DOHH2 (cell line): ENCODE measurements at regions not wholly inside any gene's neighbourhood (a gene's known extent, or its start where the extent isn't known, plus 50 kb on each side); places are given as distances from the start of the nearest gene placed in this dataset.
"Not testable (repeated sequence)": the region's sequence is repeated elsewhere in the genome, so short reads cannot be mapped to it uniquely, and the experiment has no call there.

Source experiments
- H3F3A ChIP-seq: fragments of 200-600 bp; sonication (generic), shearing (Covaris generic); 2 replicates; pipeline ENCODE4 v1.6.0; 2016; ENCODE audit warnings: antibody characterized with exemption, mild to moderate bottlenecking; ENCODE audit not compliant: control insufficient read depth, insufficient read depth
- H3K27ac ChIP-seq: fragments of 200-600 bp; sonication (generic); 2 replicates; pipeline ENCODE4 v1.5.1; 2014; ENCODE audit warnings: low read depth, mild to moderate bottlenecking, low read length, moderate library complexity
- H3K27me3 ChIP-seq: fragments of 200-600 bp; sonication (generic); 2 replicates; pipeline ENCODE4 v1.6.1; 2014; ENCODE audit warnings: mild to moderate bottlenecking, low read length, mixed read lengths; ENCODE audit not compliant: control insufficient read depth
- H3K36me3 ChIP-seq: fragments of 200-600 bp; sonication (generic); 2 replicates; pipeline ENCODE4 v1.6.1; 2014; ENCODE audit warnings: mild to moderate bottlenecking, low read length, moderate library complexity, mixed read lengths; ENCODE audit not compliant: control insufficient read depth
- H3K4me1 ChIP-seq: fragments of 200-600 bp; sonication (generic); 2 replicates; pipeline ENCODE4 v1.6.1; 2014; ENCODE audit warnings: mild to moderate bottlenecking, low read length, mixed read lengths; ENCODE audit not compliant: control insufficient read depth
- H3K4me2 ChIP-seq: fragments of 200-600 bp; sonication (generic); 2 replicates; pipeline ENCODE4 v1.6.0; 2014; ENCODE audit warnings: mild to moderate bottlenecking, low read length, moderate library complexity
- H3K4me3 ChIP-seq: fragments of 200-600 bp; sonication (generic); 2 replicates; pipeline ENCODE4 v1.5.1; 2014; ENCODE audit warnings: mild to moderate bottlenecking, low read length, mixed read lengths
- H3K79me2 ChIP-seq: fragments of 200-600 bp; sonication (generic); 2 replicates; pipeline ENCODE4 v1.6.1; 2014; ENCODE audit warnings: mild to moderate bottlenecking, low read length, mixed read lengths; ENCODE audit not compliant: control insufficient read depth
- H3K9me2 ChIP-seq: fragments of 200-600 bp; sonication (generic); replicated peaks from 2 replicates; pipeline ENCODE4 v1.6.1; 2014; ENCODE audit warnings: mild to moderate bottlenecking, low read length, mixed read lengths; ENCODE audit not compliant: control insufficient read depth
- H3K9me3 ChIP-seq: fragments of 200-600 bp; sonication (generic); 2 replicates; pipeline ENCODE4 v1.6.1; 2014; ENCODE audit warnings: antibody characterized with exemption, low read length, mixed read lengths; ENCODE audit not compliant: control insufficient read depth, insufficient read depth
- H4K20me1 ChIP-seq: fragments of 200-600 bp; sonication (generic); 2 replicates; pipeline ENCODE4 v1.6.0; 2014; ENCODE audit warnings: low read depth, mild to moderate bottlenecking, antibody characterized with exemption, low read length, moderate library complexity; ENCODE audit not compliant: control insufficient read depth, insufficient read depth
- EZH2phosphoT487 ChIP-seq: fragments of 200-600 bp; sonication (generic); IDR thresholded peaks from 2 replicates; pipeline ENCODE4 v1.6.1; 2017; ENCODE audit warnings: borderline replicate concordance, mild to moderate bottlenecking, antibody characterized with exemption, low read length, moderate library complexity, mixed read lengths
- TF ChIP-seq, protein P1 (sequence below): fragments of 200-600 bp; sonication (generic); IDR thresholded peaks from one replicate; pipeline ENCODE4 v1.5.1; 2014; ENCODE audit warnings: antibody characterized with exemption, mild to moderate bottlenecking, low read depth, low read length; ENCODE audit not compliant: poor library complexity, severe bottlenecking

DNA sequence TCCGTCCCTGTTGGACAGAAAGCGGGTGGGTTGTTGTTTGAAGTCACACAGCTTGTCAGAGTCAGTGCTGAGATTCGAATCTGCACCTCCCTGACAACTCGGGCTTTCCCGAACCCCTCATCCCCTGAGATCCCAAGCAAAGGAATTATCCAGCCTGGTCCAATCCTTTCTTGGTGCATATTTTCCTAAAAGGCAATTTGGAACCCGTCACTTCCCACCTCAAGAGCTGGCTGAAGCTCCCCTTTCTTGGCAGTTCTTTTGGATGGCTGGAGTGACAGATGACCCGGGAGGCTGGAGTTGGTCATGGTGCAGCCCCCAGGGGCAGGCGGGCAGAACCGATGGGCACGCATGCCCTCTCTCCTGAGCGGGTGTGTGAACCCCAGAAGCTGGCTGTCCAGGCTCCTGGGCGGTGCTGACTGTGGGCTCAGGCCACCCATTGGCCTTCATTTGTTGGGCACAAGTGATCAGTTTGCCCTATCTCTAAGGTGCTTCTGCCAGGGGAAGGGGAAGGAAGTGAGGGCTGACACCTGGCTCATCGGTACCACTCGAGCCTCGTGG lies 97.8 kb downstream of the ASB1 start:
- Histone ChIP-seq H3K27me3 (no peaks in the 10 kb centered on the region), H4K20me1 (no peaks in the 10 kb centered on the region), H3K4me3 (no peak overlapping the region), H3K4me1 (no peaks in the 10 kb centered on the region), H3K27ac (no peak overlapping the region), H3F3A (no peaks in the 10 kb centered on the region), H3K79me2 (no peaks in the 10 kb centered on the region), H3K36me3 (no peaks in the 10 kb centered on the region), H3K9me2 (no peaks in the 10 kb centered on the region), H3K4me2 (no peak overlapping the region), H3K9me3 (no peaks in the 10 kb centered on the region; the same call in 1 of the 2 replicates)
- no peak for TF ChIP-seq EZH2phosphoT487
- TF ChIP-seq, protein P1, sequence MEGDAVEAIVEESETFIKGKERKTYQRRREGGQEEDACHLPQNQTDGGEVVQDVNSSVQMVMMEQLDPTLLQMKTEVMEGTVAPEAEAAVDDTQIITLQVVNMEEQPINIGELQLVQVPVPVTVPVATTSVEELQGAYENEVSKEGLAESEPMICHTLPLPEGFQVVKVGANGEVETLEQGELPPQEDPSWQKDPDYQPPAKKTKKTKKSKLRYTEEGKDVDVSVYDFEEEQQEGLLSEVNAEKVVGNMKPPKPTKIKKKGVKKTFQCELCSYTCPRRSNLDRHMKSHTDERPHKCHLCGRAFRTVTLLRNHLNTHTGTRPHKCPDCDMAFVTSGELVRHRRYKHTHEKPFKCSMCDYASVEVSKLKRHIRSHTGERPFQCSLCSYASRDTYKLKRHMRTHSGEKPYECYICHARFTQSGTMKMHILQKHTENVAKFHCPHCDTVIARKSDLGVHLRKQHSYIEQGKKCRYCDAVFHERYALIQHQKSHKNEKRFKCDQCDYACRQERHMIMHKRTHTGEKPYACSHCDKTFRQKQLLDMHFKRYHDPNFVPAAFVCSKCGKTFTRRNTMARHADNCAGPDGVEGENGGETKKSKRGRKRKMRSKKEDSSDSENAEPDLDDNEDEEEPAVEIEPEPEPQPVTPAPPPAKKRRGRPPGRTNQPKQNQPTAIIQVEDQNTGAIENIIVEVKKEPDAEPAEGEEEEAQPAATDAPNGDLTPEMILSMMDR: no peak

DNA sequence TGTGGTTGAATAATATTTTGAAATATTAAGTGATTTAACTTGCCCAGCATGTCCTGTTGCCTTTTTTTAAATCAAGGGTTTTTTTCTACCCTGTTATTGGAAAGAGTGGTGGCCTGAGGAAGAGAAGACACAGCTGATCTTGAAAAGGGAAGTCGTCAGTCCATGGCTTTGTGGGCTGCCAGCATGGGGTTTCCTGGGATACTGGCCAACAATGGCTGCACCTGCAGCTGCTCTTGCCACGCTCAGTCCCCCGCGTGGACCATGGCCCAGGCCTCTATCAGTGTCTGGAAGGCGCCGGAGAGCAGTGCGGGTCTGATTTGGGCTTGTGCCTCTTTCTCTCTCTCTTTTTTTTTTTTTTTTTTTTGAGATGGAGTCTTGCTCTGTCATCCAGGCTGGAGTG lies 99.3 kb downstream of the ASB1 start:
- Histone ChIP-seq H3K27ac (no peak overlapping the region), H3K4me2 (no peak overlapping the region), H3K9me3 (no peaks in the 10 kb centered on the region; the same call in 1 of the 2 replicates), H3K4me3 (no peak overlapping the region), H3K79me2 (no peaks in the 10 kb centered on the region), H3K9me2 (no peaks in the 10 kb centered on the region), H3F3A (no peaks in the 10 kb centered on the region), H3K27me3 (no peaks in the 10 kb centered on the region), H4K20me1 (no peaks in the 10 kb centered on the region), H3K36me3 (no peaks in the 10 kb centered on the region), H3K4me1 (no peaks in the 10 kb centered on the region)
- no peak for TF ChIP-seq EZH2phosphoT487
- TF ChIP-seq, protein P1: no peak

DNA sequence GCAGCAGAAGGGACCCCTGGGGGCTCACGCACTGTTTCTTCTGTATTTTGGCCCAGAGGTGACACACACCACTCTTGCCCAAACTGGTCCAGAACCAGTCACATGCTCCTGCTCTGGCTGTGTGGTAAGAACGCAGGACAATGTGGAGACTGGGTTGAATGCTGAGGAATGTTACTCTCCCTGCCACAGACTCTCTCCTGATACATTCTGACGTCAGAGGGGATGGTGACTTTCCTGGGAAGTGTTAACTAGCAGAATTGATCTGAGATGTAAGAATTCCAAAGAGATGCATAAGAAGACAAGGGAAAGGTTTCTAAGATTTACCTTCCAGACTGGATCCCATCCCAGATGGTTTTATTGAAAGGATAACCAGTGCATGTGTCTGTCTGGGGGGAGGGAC lies 100.8 kb downstream of the ASB1 start:
- no peaks in the 10 kb centered on the region for H3K9me2 ChIP-seq
- H3K27ac ChIP-seq: no peak overlapping the region
- TF ChIP-seq EZH2phosphoT487: no peak
- H3F3A ChIP-seq: no peaks in the 10 kb centered on the region
- no peaks in the 10 kb centered on the region for H4K20me1 ChIP-seq
- no peaks in the 10 kb centered on the region for H3K4me1 ChIP-seq
- H3K4me2 ChIP-seq: no peak overlapping the region
- no peaks in the 10 kb centered on the region for H3K36me3 ChIP-seq
- H3K79me2 ChIP-seq: no peaks in the 10 kb centered on the region
- no peak overlapping the region for H3K4me3 ChIP-seq
- H3K27me3 ChIP-seq: no peaks in the 10 kb centered on the region
- H3K9me3 ChIP-seq: peaks cover 8% of the 10 kb centered on the region

DNA sequence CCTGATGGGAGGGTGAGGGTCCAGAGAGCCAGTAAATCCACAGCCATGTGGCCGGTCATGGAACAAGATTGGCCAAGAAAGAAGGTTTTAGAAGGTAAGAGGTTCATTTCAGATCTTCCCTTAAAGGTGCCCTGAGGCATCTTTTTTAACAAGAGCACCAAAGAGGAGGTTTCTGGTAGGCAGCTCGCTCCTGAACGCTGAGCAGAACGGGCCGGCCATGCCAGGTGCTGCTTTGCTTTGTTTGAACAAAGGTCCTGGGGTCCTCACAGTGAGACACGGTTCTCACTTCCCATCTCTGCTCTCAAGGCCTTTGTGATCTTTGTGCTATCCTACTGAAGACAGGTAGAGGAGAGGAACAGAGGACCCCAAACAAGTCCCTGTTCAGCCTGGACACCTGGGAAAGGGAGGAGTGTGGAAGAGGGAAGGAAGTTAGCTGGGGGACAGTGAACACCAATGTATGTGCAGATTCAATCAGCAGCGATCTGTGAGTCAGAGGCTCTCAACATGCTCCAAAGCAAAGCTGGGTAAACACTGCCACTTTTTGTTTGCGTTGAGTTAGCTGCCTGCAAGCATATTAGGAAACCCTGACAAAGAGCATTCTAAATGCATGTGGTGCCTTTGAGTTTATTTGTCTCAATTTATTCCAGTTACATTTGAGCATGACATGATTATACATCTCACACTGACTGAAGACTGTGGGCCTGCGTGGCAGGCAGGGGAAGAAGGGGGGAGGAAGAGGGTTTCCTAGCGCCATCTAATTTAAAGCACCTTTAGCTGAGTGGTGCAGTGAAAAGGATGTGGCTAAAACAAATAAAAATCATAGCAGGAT lies 102.4 kb downstream of the ASB1 start:
- Histone ChIP-seq H3K36me3 (no peaks in the 10 kb centered on the region), H3K4me1 (no peaks in the 10 kb centered on the region), H4K20me1 (no peaks in the 10 kb centered on the region), H3K27ac (no peak overlapping the region), H3K9me3 (peaks cover 8% of the 10 kb centered on the region), H3K79me2 (no peaks in the 10 kb centered on the region), H3K4me2 (no peak overlapping the region), H3K27me3 (no peaks in the 10 kb centered on the region), H3K4me3 (no peak overlapping the region), H3F3A (no peaks in the 10 kb centered on the region), H3K9me2 (no peaks in the 10 kb centered on the region)
- TF ChIP-seq, protein P1: no peak
- TF ChIP-seq EZH2phosphoT487: no peak

DNA sequence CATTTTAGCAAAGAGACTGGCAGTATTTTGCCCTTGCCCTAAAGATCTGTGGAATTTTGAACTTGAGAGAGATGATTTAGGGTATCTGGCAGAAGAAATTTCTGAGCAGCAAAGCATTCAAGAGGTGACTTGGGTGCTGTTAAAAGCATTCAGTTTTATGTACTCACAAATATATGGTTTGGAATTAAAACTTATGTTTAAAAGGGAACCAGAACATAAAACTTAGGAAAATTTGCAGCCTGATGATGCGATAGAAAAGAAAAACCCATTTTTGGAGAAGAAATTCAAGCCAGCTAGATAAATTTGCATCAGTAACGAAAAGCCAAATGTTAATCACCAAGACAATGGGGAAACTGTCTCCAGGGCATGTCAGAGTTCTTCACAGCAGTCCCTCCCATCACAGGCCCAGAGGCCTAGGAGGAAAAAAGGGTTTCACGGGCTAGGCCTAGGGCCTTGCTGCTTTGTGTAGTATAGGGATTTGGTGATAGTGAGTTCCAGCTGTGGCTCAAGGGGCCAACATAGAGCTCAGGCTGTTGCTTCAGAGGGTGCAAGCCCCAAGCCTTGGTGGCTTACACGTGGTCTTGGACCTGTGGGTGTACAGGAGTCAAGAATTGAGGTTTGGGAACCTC lies 104.4 kb downstream of the ASB1 start:
- H4K20me1 ChIP-seq, H3K4me3 ChIP-seq, H3K27me3 ChIP-seq, H3K79me2 ChIP-seq, H3K9me3 ChIP-seq, H3K27ac ChIP-seq, H3K9me2 ChIP-seq, H3K4me2 ChIP-seq, H3K36me3 ChIP-seq, H3K4me1 ChIP-seq, H3F3A ChIP-seq: not testable (repeated sequence)
